H1 (cell line): ENCODE measurements at regions not wholly inside any gene's neighbourhood (a gene's known extent, or its start where the extent isn't known, plus 50 kb on each side); places are given as distances from the start of the nearest gene placed in this dataset.

Experiments
- CEBPB ChIP-seq: IDR thresholded peaks from 2 replicates; pipeline ENCODE4 v1.6.1; 2012; ENCODE audit warnings: low read depth, low read length
- KDM4A ChIP-seq: IDR thresholded peaks from one replicate; pipeline ENCODE4 v1.7.1; 2012; ENCODE audit warnings: low read depth, mild to moderate bottlenecking, moderate library complexity, low read length, inconsistent platforms; ENCODE audit not compliant: severe bottlenecking
- POLR2A ChIP-seq, 2 experiments: IDR thresholded peaks; 1 replicate in 1 of 2; 2 replicates in 1 of 2; pipeline ENCODE4 v1.6.1; 2011; ENCODE audit warnings: low read depth in 2 of 2, low read length in 2 of 2, mild to moderate bottlenecking in 2 of 2; ENCODE audit errors: control extremely low read depth in 1 of 2
- RNF2 ChIP-seq: fragments of 200-900, 300-1000 bp; sonication (generic); IDR thresholded peaks from 2 replicates; pipeline ENCODE4 v1.7.1; 2016; ENCODE audit warnings: borderline replicate concordance, low read depth, mild to moderate bottlenecking, antibody characterized with exemption, low read length; ENCODE audit not compliant: poor library complexity, severe bottlenecking; ENCODE audit errors: missing control alignments
- SAP30 ChIP-seq: fragments of 300-600 bp; sonication (generic); IDR thresholded peaks from 2 replicates; pipeline ENCODE4 v1.7.1; 2012; ENCODE audit warnings: low read length, moderate library complexity, mild to moderate bottlenecking, inconsistent platforms; ENCODE audit not compliant: insufficient read depth, insufficient replicate concordance

GRCh38 chr2:217151509-217152206, 291.8 kb upstream of the TNP1 start (continued):
- TF ChIP-seq KDM4A (no peak), SAP30 (no peak), POLR2A (IDR thresholded peaks at IDR 0.05; ENCODE audit: control extremely low read depth in 1 of 2, low read depth in 2 of 2, low read length in 2 of 2) (no peak), RNF2 (no peak), CEBPB (no peak)
